BLaER1 treated with 17β-estradiol and CSF1 and Interleukin-3, amounts not matched to agents 10 nM and 100 nM (cell line): ENCODE measurements at regions not wholly inside any gene's neighbourhood (a gene's known extent, or its start where the extent isn't known, plus 50 kb on each side); places are given as distances from the start of the nearest gene placed in this dataset.
A peak's percentile ranks its signal among the peaks of the same experiment; 100 is the strongest.

Experiments used
- H3K27ac ChIP-seq, 11 experiments: shearing (Covaris generic); formaldehyde crosslinking; 2 replicates each; pipeline ENCODE4 v1.8.1; 2022
- H3K27me3 ChIP-seq, 11 experiments: shearing (Covaris generic); formaldehyde crosslinking; 2 replicates each; pipeline ENCODE4 v1.8.1; 2022
- H3K36me3 ChIP-seq, 11 experiments: shearing (Covaris generic); formaldehyde crosslinking; 2 replicates each; pipeline ENCODE4 v1.8.1; 2022
- H3K4me1 ChIP-seq, 10 experiments: shearing (Covaris generic); formaldehyde crosslinking; 2 replicates each; pipeline ENCODE4 v1.8.1; 2022
- H3K4me2 ChIP-seq, 11 experiments: shearing (Covaris generic); formaldehyde crosslinking; 2 replicates each; pipeline ENCODE4 v1.8.1; 2022
- H3K4me3 ChIP-seq, 10 experiments: shearing (Covaris generic); formaldehyde crosslinking; 2 replicates each; pipeline ENCODE4 v1.8.1; 2022
- H3K9ac ChIP-seq, 11 experiments: shearing (Covaris generic); formaldehyde crosslinking; 2 replicates each; pipeline ENCODE4 v1.8.1; 2022
- H3K9me3 ChIP-seq, 11 experiments: shearing (Covaris generic); formaldehyde crosslinking; replicated peaks in 1 of 11; 2 replicates each; pipeline ENCODE4 v1.8.1; 2022
- H4K20me1 ChIP-seq, 11 experiments: shearing (Covaris generic); formaldehyde crosslinking; 2 replicates each; pipeline ENCODE4 v1.8.1; 2022
- Cebpa-rat ChIP-seq, 11 experiments: shearing (Covaris generic); IDR thresholded peaks; 2 replicates each; pipeline ENCODE4 v1.8.1; 2022

GRCh38 chr17:72535346-72535745 lies 414.5 kb downstream of the SOX9 start:
- no peaks in the 10 kb centered on the region for H3K36me3 ChIP-seq
- peaks cover 0 to 8% (median 4%) of the 10 kb centered on the region in 10 experiments; a peak in 4 of 20 replicates for H3K4me1 ChIP-seq
- H3K4me2 ChIP-seq: no peak overlapping the region
- peaks cover 3 to 18% (median 13%) of the 10 kb centered on the region in 11 experiments; a peak in 15 of 22 replicates for H3K27me3 ChIP-seq
- no peak overlapping the region for H3K27ac ChIP-seq
- peaks cover 0 to 8% (median 0%) of the 10 kb centered on the region in 11 experiments; a peak in 3 of 22 replicates for H3K9me3 ChIP-seq
- no peak overlapping the region for H3K4me3 ChIP-seq
- H4K20me1 ChIP-seq: no peaks in the 10 kb centered on the region
- H3K9ac ChIP-seq: no peak overlapping the region
- TF ChIP-seq Cebpa-rat (IDR thresholded peaks at IDR 0.05): no peak

DNA sequence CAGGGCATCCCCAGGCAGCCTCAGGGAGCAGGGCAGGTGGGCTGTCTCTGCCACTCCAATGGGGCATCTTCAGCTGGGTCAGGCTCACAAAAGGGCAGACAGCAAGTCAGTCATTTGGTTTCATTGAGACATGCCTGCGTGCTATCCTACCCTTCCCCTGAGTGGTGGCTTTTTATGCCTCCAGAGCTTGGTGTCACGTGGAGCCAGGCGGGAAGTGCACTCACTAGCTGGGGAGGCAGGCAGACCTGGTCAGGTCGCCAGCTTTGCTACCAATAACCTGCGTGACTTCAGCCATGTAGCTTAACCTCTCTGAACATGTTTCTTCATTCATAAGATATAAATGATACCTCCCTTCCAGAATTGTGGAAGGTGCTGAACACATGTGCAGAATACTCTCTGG lies 415.0 kb downstream of the SOX9 start:
- Histone ChIP-seq H3K9me3 (peaks cover 0 to 8% (median 0%) of the 10 kb centered on the region in 11 experiments; a peak in 3 of 22 replicates), H3K27ac (no peak overlapping the region), H3K9ac (no peak overlapping the region), H3K36me3 (no peaks in the 10 kb centered on the region), H3K27me3 (peaks cover 3 to 18% (median 13%) of the 10 kb centered on the region in 11 experiments; a peak in 15 of 22 replicates), H3K4me2 (no peak overlapping the region), H3K4me1 (peaks cover 0 to 8% (median 4%) of the 10 kb centered on the region in 10 experiments; a peak in 4 of 20 replicates), H4K20me1 (no peaks in the 10 kb centered on the region), H3K4me3 (no peak overlapping the region)
- TF ChIP-seq Cebpa-rat (IDR thresholded peaks at IDR 0.05): no peak

GRCh38 chr17:72536788-72537187 lies 416.0 kb downstream of the SOX9 start:
- no peaks in the 10 kb centered on the region for H4K20me1 ChIP-seq
- no peaks in the 10 kb centered on the region for H3K36me3 ChIP-seq
- H3K9ac ChIP-seq: no peak overlapping the region
- TF ChIP-seq Cebpa-rat (IDR thresholded peaks at IDR 0.05): no peak
- H3K9me3 ChIP-seq: peaks cover 0 to 8% (median 0%) of the 10 kb centered on the region in 11 experiments; a peak in 3 of 22 replicates
- H3K4me1 ChIP-seq: peaks cover 0 to 8% (median 4%) of the 10 kb centered on the region in 10 experiments; a peak in 4 of 20 replicates
- no peak overlapping the region for H3K4me3 ChIP-seq
- no peak overlapping the region for H3K4me2 ChIP-seq
- H3K27ac ChIP-seq: no peak overlapping the region
- H3K27me3 ChIP-seq: peaks cover 3 to 18% (median 13%) of the 10 kb centered on the region in 11 experiments; a peak in 15 of 22 replicates

GRCh38 chr17:72538443-72538842 lies 417.6 kb downstream of the SOX9 start:
- Histone ChIP-seq H3K27ac (no peak overlapping the region), H3K36me3 (no peaks in the 10 kb centered on the region), H4K20me1 (no peaks in the 10 kb centered on the region), H3K4me1 (peaks cover 0 to 8% (median 4%) of the 10 kb centered on the region in 10 experiments; a peak in 4 of 20 replicates), H3K9ac (no peak overlapping the region), H3K4me3 (no peak overlapping the region), H3K9me3 (peaks cover 0 to 8% (median 0%) of the 10 kb centered on the region in 11 experiments; a peak in 3 of 22 replicates), H3K27me3 (peaks cover 3 to 18% (median 13%) of the 10 kb centered on the region in 11 experiments; a peak in 15 of 22 replicates), H3K4me2 (no peak overlapping the region)
- TF ChIP-seq Cebpa-rat (IDR thresholded peaks at IDR 0.05): no peak

GRCh38 chr17:72538901-72539352 lies 418.1 kb downstream of the SOX9 start:
- H3K9me3 ChIP-seq: peaks cover 0 to 7% (median 0%) of the 10 kb centered on the region in 11 experiments; a peak in 3 of 22 replicates
- no peak overlapping the region for H3K4me2 ChIP-seq
- no peaks in the 10 kb centered on the region for H3K36me3 ChIP-seq
- H3K27ac ChIP-seq: no peak overlapping the region
- H3K4me1 ChIP-seq: peaks cover 0 to 8% (median 4%) of the 10 kb centered on the region in 10 experiments; a peak in 4 of 20 replicates
- no peaks in the 10 kb centered on the region for H4K20me1 ChIP-seq
- H3K4me3 ChIP-seq: no peak overlapping the region
- peaks cover 3 to 18% (median 13%) of the 10 kb centered on the region in 11 experiments; a peak in 15 of 22 replicates for H3K27me3 ChIP-seq
- TF ChIP-seq Cebpa-rat (IDR thresholded peaks at IDR 0.05): no peak
- H3K9ac ChIP-seq: no peak overlapping the region

- no peaks in the 10 kb centered on the region for H3K36me3 ChIP-seq
- H3K27ac ChIP-seq: no peak overlapping the region
- H3K9me3 ChIP-seq: no peaks in the 10 kb centered on the region
- H3K9ac ChIP-seq: peak overlapping the region in 8 of 11 experiments; percentile 2 to 63 (median 56); a peak in 14 of 22 replicates
- peaks cover 0 to 8% (median 4%) of the 10 kb centered on the region in 10 experiments; a peak in 4 of 20 replicates for H3K4me1 ChIP-seq
- peaks cover 3 to 18% (median 13%) of the 10 kb centered on the region in 11 experiments; a peak in 15 of 22 replicates for H3K27me3 ChIP-seq
- peak overlapping the region in 9 of 10 experiments; percentile 15 to 56 (median 43); a peak in 13 of 20 replicates for H3K4me3 ChIP-seq
- H4K20me1 ChIP-seq: no peaks in the 10 kb centered on the region
- TF ChIP-seq Cebpa-rat (IDR thresholded peaks at IDR 0.05): no peak
- peak overlapping the region; percentile 62 to 94 (median 84) for H3K4me2 ChIP-seq
Observed at GRCh38 chr17:72539981-72540897, 419.4 kb downstream of the SOX9 start.

DNA sequence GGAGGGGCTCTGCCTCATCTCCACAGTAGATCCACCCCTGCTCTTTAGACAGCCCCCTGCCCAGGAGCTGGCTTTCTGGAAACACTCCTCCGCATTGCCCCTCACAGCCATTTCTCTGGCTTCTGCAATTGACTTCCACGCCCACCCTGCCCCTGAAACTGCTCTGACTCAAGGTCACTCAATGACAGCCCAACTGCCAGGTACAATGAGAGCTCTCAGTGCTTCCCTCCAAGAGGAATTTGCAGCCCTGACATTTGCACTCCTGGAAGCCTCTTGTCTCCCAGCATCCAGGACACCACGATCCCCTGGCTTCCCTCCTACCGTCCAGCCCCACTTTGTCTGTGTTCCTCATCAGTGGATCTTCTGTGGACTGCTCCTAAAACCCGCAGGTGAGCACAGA lies 421.5 kb downstream of the SOX9 start:
- no peak overlapping the region for H3K9ac ChIP-seq
- H3K27me3 ChIP-seq: peaks cover 3 to 18% (median 13%) of the 10 kb centered on the region in 11 experiments; a peak in 15 of 22 replicates
- H3K4me2 ChIP-seq: no peak overlapping the region
- H3K4me3 ChIP-seq: no peak overlapping the region
- H3K4me1 ChIP-seq: peaks cover 0 to 8% (median 4%) of the 10 kb centered on the region in 10 experiments; a peak in 4 of 20 replicates
- no peaks in the 10 kb centered on the region for H4K20me1 ChIP-seq
- H3K9me3 ChIP-seq: peaks cover 0 to 8% (median 0%) of the 10 kb centered on the region in 11 experiments; a peak in 1 of 22 replicates
- no peak overlapping the region for H3K27ac ChIP-seq
- no peaks in the 10 kb centered on the region for H3K36me3 ChIP-seq
- no peak for TF ChIP-seq Cebpa-rat (IDR thresholded peaks at IDR 0.05)

DNA sequence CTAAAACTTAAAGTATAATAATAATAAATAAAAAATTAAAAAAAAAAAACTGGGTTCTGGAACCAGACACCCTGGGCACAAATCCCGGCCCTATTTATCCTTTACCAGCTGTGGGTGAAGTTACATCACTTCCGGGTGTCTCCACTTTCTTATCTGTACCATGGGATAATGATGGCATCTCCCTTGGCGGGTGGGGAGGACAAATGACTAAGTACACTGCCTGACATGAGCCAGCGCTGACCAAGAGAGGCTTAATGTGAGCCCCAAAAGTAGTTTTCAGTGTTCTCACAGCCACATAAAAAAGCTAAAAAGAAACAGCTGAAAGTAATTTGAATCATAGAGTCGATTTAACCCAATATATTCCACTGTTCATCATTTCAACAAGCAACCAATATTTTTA lies 424.9 kb downstream of the SOX9 start:
- no peak for TF ChIP-seq Cebpa-rat (IDR thresholded peaks at IDR 0.05)
- no peaks in the 10 kb centered on the region for H3K36me3 ChIP-seq
- peaks cover 0 to 11% (median 0%) of the 10 kb centered on the region in 11 experiments; a peak in 1 of 22 replicates for H3K9me3 ChIP-seq
- H3K4me2 ChIP-seq: no peak overlapping the region
- no peaks in the 10 kb centered on the region for H3K27me3 ChIP-seq
- H3K4me3 ChIP-seq: no peak overlapping the region
- no peaks in the 10 kb centered on the region for H4K20me1 ChIP-seq
- no peak overlapping the region for H3K27ac ChIP-seq
- H3K9ac ChIP-seq: no peak overlapping the region
- H3K4me1 ChIP-seq: no peaks in the 10 kb centered on the region
